ENCODE measurements at regions not wholly inside any gene's neighbourhood (a gene's known extent, or its start where the extent isn't known, plus 50 kb on each side); places are given as distances from the start of the nearest gene placed in this dataset.
A peak's percentile ranks its signal among the peaks of the same experiment; 100 is the strongest.

- Histone ChIP-seq H3K4me2 (ENCODE audit: low read length) (peak overlapping the region; percentile 90), H3K9me3 (ENCODE audit: insufficient read depth, low read length) (no peaks in the 10 kb centered on the region), H3K27ac (ENCODE audit: low read length) (peak overlapping the region; percentile 96), H3K36me3 (replicated peaks; ENCODE audit: low read depth, low read length) (no peaks in the 10 kb centered on the region), H3K79me2 (ENCODE audit: low read length) (no peaks in the 10 kb centered on the region), H2AFZ (ENCODE audit: low read depth, low read length) (peak overlapping the region; percentile 66; the same call in 1 of the 2 replicates), H3K4me3 (ENCODE audit: low read length) (peak overlapping the region; percentile 85), H3K9ac (ENCODE audit: low read length) (peak overlapping the region; percentile 84), H3K4me1 (ENCODE audit: low read length) (peaks cover 16% of the 10 kb centered on the region), H4K20me1 (ENCODE audit: insufficient read depth, low read length) (no peaks in the 10 kb centered on the region), H3K27me3 (ENCODE audit: low read depth, low read length) (no peaks in the 10 kb centered on the region)
- TF ChIP-seq CTCF (IDR thresholded peaks at IDR 0.05; ENCODE audit: low read depth, low read length): no peak
- TF ChIP-seq EZH2phosphoT487 (IDR thresholded peaks at IDR 0.05; ENCODE audit: low read depth): no peak
Measured at GRCh38 chr6:26205625-26206574, 118.7 kb downstream of the HFE start.

- TF ChIP-seq CTCF (IDR thresholded peaks at IDR 0.05; ENCODE audit: low read depth, low read length) (no peak), EZH2phosphoT487 (IDR thresholded peaks at IDR 0.05; ENCODE audit: low read depth) (no peak)
- Histone ChIP-seq H3K36me3 (replicated peaks; ENCODE audit: low read depth, low read length) (no peaks in the 10 kb centered on the region), H3K79me2 (ENCODE audit: low read length) (no peaks in the 10 kb centered on the region), H3K9ac (ENCODE audit: low read length) (no peak overlapping the region; the same call in 1 of the 2 replicates), H3K4me2 (ENCODE audit: low read length) (no peak overlapping the region), H3K27me3 (ENCODE audit: low read depth, low read length) (no peaks in the 10 kb centered on the region), H4K20me1 (ENCODE audit: insufficient read depth, low read length) (no peaks in the 10 kb centered on the region), H2AFZ (ENCODE audit: low read depth, low read length) (no peak overlapping the region), H3K4me1 (ENCODE audit: low read length) (peaks cover 16% of the 10 kb centered on the region), H3K4me3 (ENCODE audit: low read length) (no peak overlapping the region), H3K27ac (ENCODE audit: low read length) (no peak overlapping the region), H3K9me3 (ENCODE audit: insufficient read depth, low read length) (no peaks in the 10 kb centered on the region)
Measured at GRCh38 chr6:26206868-26207801, 119.9 kb downstream of the HFE start.

GRCh38 chr6:26211963-26212362 lies 124.7 kb downstream of the HFE start:
- no peak overlapping the region for H2AFZ ChIP-seq (ENCODE audit: low read depth, low read length)
- no peak overlapping the region for H3K4me3 ChIP-seq (ENCODE audit: low read length)
- no peaks in the 10 kb centered on the region for H4K20me1 ChIP-seq (ENCODE audit: insufficient read depth, low read length)
- H3K9me3 ChIP-seq (ENCODE audit: insufficient read depth, low read length): peaks cover 14% of the 10 kb centered on the region; the same call in 1 of the 2 replicates
- H3K9ac ChIP-seq (ENCODE audit: low read length): no peak overlapping the region
- no peak overlapping the region for H3K27ac ChIP-seq (ENCODE audit: low read length)
- no peak for TF ChIP-seq EZH2phosphoT487 (IDR thresholded peaks at IDR 0.05; ENCODE audit: low read depth)
- no peak for TF ChIP-seq CTCF (IDR thresholded peaks at IDR 0.05; ENCODE audit: low read depth, low read length)
- no peak overlapping the region for H3K4me2 ChIP-seq (ENCODE audit: low read length)
- no peaks in the 10 kb centered on the region for H3K27me3 ChIP-seq (ENCODE audit: low read depth, low read length)
- no peaks in the 10 kb centered on the region for H3K4me1 ChIP-seq (ENCODE audit: low read length)
- H3K79me2 ChIP-seq (ENCODE audit: low read length): no peaks in the 10 kb centered on the region
- no peaks in the 10 kb centered on the region for H3K36me3 ChIP-seq (replicated peaks; ENCODE audit: low read depth, low read length)
